ENCODE measurements at regions not wholly inside any gene's neighbourhood (a gene's known extent, or its start where the extent isn't known, plus 50 kb on each side); places are given as distances from the start of the nearest gene placed in this dataset.

GRCh38 chr10:1896153-1896552 lies 158.8 kb upstream of the ADARB2 start:
- no peak for DNase-seq

- no peak for DNase-seq
Observed at GRCh38 chr10:1895691-1896090, 158.4 kb upstream of the ADARB2 start.

- DNase-seq: no peak
Observed at GRCh38 chr10:1894912-1895311, 157.6 kb upstream of the ADARB2 start.

- DNase-seq: no peak
Observed at GRCh38 chr10:1893941-1894340, 156.6 kb upstream of the ADARB2 start.

- DNase-seq: no peak
Observed at GRCh38 chr10:1886039-1886438, 148.7 kb upstream of the ADARB2 start.

- no peak for DNase-seq
Observed at GRCh38 chr10:1882728-1883127, 145.4 kb upstream of the ADARB2 start.

GRCh38 chr10:1882180-1882579 lies 144.9 kb upstream of the ADARB2 start:
- DNase-seq: no peak

GRCh38 chr10:1881636-1882035 lies 144.3 kb upstream of the ADARB2 start:
- DNase-seq: no peak

- DNase-seq: no peak
Observed at GRCh38 chr10:1874533-1874932, 137.2 kb upstream of the ADARB2 start.

GRCh38 chr10:1873661-1874315 lies 136.5 kb upstream of the ADARB2 start:
- no peak for DNase-seq

GRCh38 chr10:1872151-1872726 lies 134.9 kb upstream of the ADARB2 start:
- no peak for DNase-seq

- DNase-seq: no peak
Observed at GRCh38 chr10:1870491-1870890, 133.2 kb upstream of the ADARB2 start.

GRCh38 chr10:1869861-1870260 lies 132.5 kb upstream of the ADARB2 start:
- DNase-seq: no peak

GRCh38 chr10:1860351-1860750 lies 123.0 kb upstream of the ADARB2 start:
- no peak for DNase-seq

GRCh38 chr10:1858547-1858946 lies 121.2 kb upstream of the ADARB2 start:
- DNase-seq: no peak

GRCh38 chr10:1858048-1858447 lies 120.7 kb upstream of the ADARB2 start:
- no peak for DNase-seq

- DNase-seq: no peak
Observed at GRCh38 chr10:1855911-1856310, 118.6 kb upstream of the ADARB2 start.

- no peak for DNase-seq
Observed at GRCh38 chr10:1854271-1854670, 116.9 kb upstream of the ADARB2 start.

- DNase-seq: no peak
Observed at GRCh38 chr10:1853801-1854200, 116.5 kb upstream of the ADARB2 start.

GRCh38 chr10:1852841-1853240 lies 115.5 kb upstream of the ADARB2 start:
- no peak for DNase-seq

GRCh38 chr10:1851762-1852161 lies 114.4 kb upstream of the ADARB2 start:
- DNase-seq: no peak

- DNase-seq: no peak
Observed at GRCh38 chr10:1850971-1851527, 113.7 kb upstream of the ADARB2 start.

GRCh38 chr10:1847361-1847760 lies 110.0 kb upstream of the ADARB2 start:
- no peak for DNase-seq

- no peak for DNase-seq
Observed at GRCh38 chr10:1846032-1846431, 108.7 kb upstream of the ADARB2 start.

- DNase-seq: no peak
Observed at GRCh38 chr10:1841759-1842158, 104.4 kb upstream of the ADARB2 start.

All from NCI-H345 (cell line).